Stimulated activated CD4-positive, alpha-beta T cell treated with anti-CD3 and anti-CD28 coated beads, TNF-alpha, amount 100 ng/mL, for 48 hours (primary cell): ENCODE measurements at regions not wholly inside any gene's neighbourhood (a gene's known extent, or its start where the extent isn't known, plus 50 kb on each side); places are given as distances from the start of the nearest gene placed in this dataset.

Experiments used
- DNase-seq, 3 donors: peaks; one replicate each; pipeline ENCODE4 v3.0.0-alpha.2; 2020; ENCODE audit warnings: low read depth in 3 of 3

GRCh38 chr7:120164-120991 lies 72.0 kb upstream of the FAM20C start:
- no peak for DNase-seq

- DNase-seq: no peak
These were observed 71.2 kb upstream of the FAM20C start for GRCh38 chr7:121002-121785.

GRCh38 chr7:123237-123636 lies 69.1 kb upstream of the FAM20C start:
- DNase-seq: no peak

GRCh38 chr7:124130-124949 lies 68.0 kb upstream of the FAM20C start:
- no peak for DNase-seq

GRCh38 chr7:125061-125475 lies 67.3 kb upstream of the FAM20C start:
- no peak for DNase-seq

GRCh38 chr7:125661-126060 lies 66.7 kb upstream of the FAM20C start:
- DNase-seq: no peak

GRCh38 chr7:126368-126767 lies 66.0 kb upstream of the FAM20C start:
- DNase-seq: no peak

GRCh38 chr7:127064-127598 lies 65.2 kb upstream of the FAM20C start:
- no peak for DNase-seq

GRCh38 chr7:128171-129080 lies 63.9 kb upstream of the FAM20C start:
- no peak for DNase-seq

GRCh38 chr7:129366-130221 lies 62.8 kb upstream of the FAM20C start:
- no peak for DNase-seq

- DNase-seq: no peak
These were observed 62.2 kb upstream of the FAM20C start for GRCh38 chr7:130222-130572.

GRCh38 chr7:130875-131780 lies 61.2 kb upstream of the FAM20C start:
- no peak for DNase-seq

GRCh38 chr7:131781-132482 lies 60.4 kb upstream of the FAM20C start:
- DNase-seq: no peak

GRCh38 chr7:132899-133298 lies 59.5 kb upstream of the FAM20C start:
- no peak for DNase-seq

GRCh38 chr7:133470-133869 lies 58.9 kb upstream of the FAM20C start:
- no peak for DNase-seq

- DNase-seq: no peak
These were observed 58.3 kb upstream of the FAM20C start for GRCh38 chr7:134029-134428.

- no peak for DNase-seq
These were observed 57.7 kb upstream of the FAM20C start for GRCh38 chr7:134561-135256.

- no peak for DNase-seq
These were observed 57.1 kb upstream of the FAM20C start for GRCh38 chr7:135257-135653.
